Neutrophil (primary cell): ENCODE measurements at regions not wholly inside any gene's neighbourhood (a gene's known extent, or its start where the extent isn't known, plus 50 kb on each side); places are given as distances from the start of the nearest gene placed in this dataset.

Experiments used
- H3K27ac ChIP-seq: fragments of 200-600 bp; sonication (generic); 2 replicates; pipeline ENCODE4 v1.5.1; 2016; ENCODE audit warnings: mild to moderate bottlenecking, moderate library complexity
- H3K27me3 ChIP-seq: fragments of 200-600 bp; sonication (generic); 2 replicates; pipeline ENCODE4 v1.6.0; 2016; ENCODE audit warnings: mild to moderate bottlenecking
- H3K36me3 ChIP-seq: fragments of 200-600 bp; sonication (generic); 2 replicates; pipeline ENCODE4 v1.5.1; 2017
- H3K4me1 ChIP-seq, 2 experiments: fragments of 200-600 bp in 1 of 2; sonication (generic) in 1 of 2; 1 replicate in 1 of 2; 2 replicates in 1 of 2; pipeline versions ENCODE4 v1.5.1 to v1.6.1; 2013 to 2016; ENCODE audit warnings: low read depth in 1 of 2, low read length in 1 of 2, mild to moderate bottlenecking in 1 of 2, moderate library complexity in 1 of 2; ENCODE audit not compliant: control insufficient read depth in 1 of 2, insufficient read depth in 1 of 2
- H3K4me3 ChIP-seq, 2 experiments: fragments of 200-600 bp in 1 of 2; sonication (generic) in 1 of 2; 1 replicate in 1 of 2; 2 replicates in 1 of 2; pipeline ENCODE4 v1.5.1; 2013 to 2016; ENCODE audit warnings: low read depth in 1 of 2, low read length in 1 of 2, mild to moderate bottlenecking in 1 of 2, moderate library complexity in 1 of 2
- H3K9me3 ChIP-seq: fragments of 200-600 bp; sonication (generic); 2 replicates; pipeline ENCODE4 v1.5.1; 2016
- CTCF ChIP-seq: fragments of 200-600 bp; sonication (generic); IDR thresholded peaks from 2 replicates; pipeline ENCODE4 v1.5.1; 2016; ENCODE audit warnings: antibody characterized with exemption

GRCh38 chr9:79395228-79395627 is 176.5 kb upstream of the TLE4 start:
- no peak overlapping the region for H3K4me3 ChIP-seq

GRCh38 chr9:79395755-79396154 is 176.0 kb upstream of the TLE4 start:
- H3K27ac ChIP-seq: no peak overlapping the region
- H3K36me3 ChIP-seq: no peaks in the 10 kb centered on the region
- no peak for TF ChIP-seq CTCF
- H3K9me3 ChIP-seq: no peaks in the 10 kb centered on the region
- H3K4me1 ChIP-seq: no peaks in the 10 kb centered on the region
- no peaks in the 10 kb centered on the region for H3K27me3 ChIP-seq
- H3K4me3 ChIP-seq: no peak overlapping the region

More at GRCh38 chr9:79395228-79395627, 176.5 kb upstream of the TLE4 start:
- no peaks in the 10 kb centered on the region for H3K9me3 ChIP-seq
- TF ChIP-seq CTCF: no peak
- no peaks in the 10 kb centered on the region for H3K27me3 ChIP-seq
- no peak overlapping the region for H3K27ac ChIP-seq
- H3K4me1 ChIP-seq: no peaks in the 10 kb centered on the region
- H3K36me3 ChIP-seq: no peaks in the 10 kb centered on the region

- Histone ChIP-seq H3K36me3 (no peaks in the 10 kb centered on the region), H3K27ac (no peak overlapping the region), H3K4me3 (no peak overlapping the region), H3K27me3 (no peaks in the 10 kb centered on the region), H3K9me3 (no peaks in the 10 kb centered on the region), H3K4me1 (no peaks in the 10 kb centered on the region)
- no peak for TF ChIP-seq CTCF
Measured at GRCh38 chr9:79396168-79396567, 175.6 kb upstream of the TLE4 start.

- no peaks in the 10 kb centered on the region for H3K4me1 ChIP-seq
- no peaks in the 10 kb centered on the region for H3K9me3 ChIP-seq
- no peaks in the 10 kb centered on the region for H3K27me3 ChIP-seq
- H3K36me3 ChIP-seq: no peaks in the 10 kb centered on the region
- H3K27ac ChIP-seq: no peak overlapping the region
- no peak overlapping the region for H3K4me3 ChIP-seq
- no peak for TF ChIP-seq CTCF
Measured at GRCh38 chr9:79403495-79403894, 168.3 kb upstream of the TLE4 start.

- no peaks in the 10 kb centered on the region for H3K27me3 ChIP-seq
- no peak overlapping the region for H3K4me3 ChIP-seq
- H3K27ac ChIP-seq: no peak overlapping the region
- no peaks in the 10 kb centered on the region for H3K9me3 ChIP-seq
- TF ChIP-seq CTCF: no peak
- no peaks in the 10 kb centered on the region for H3K36me3 ChIP-seq
- no peaks in the 10 kb centered on the region for H3K4me1 ChIP-seq
Measured at GRCh38 chr9:79408200-79408599, 163.6 kb upstream of the TLE4 start.

- no peaks in the 10 kb centered on the region for H3K36me3 ChIP-seq
- no peaks in the 10 kb centered on the region for H3K9me3 ChIP-seq
- TF ChIP-seq CTCF: no peak
- H3K27me3 ChIP-seq: no peaks in the 10 kb centered on the region
- no peak overlapping the region for H3K27ac ChIP-seq
- H3K4me3 ChIP-seq: no peak overlapping the region
- H3K4me1 ChIP-seq: no peaks in the 10 kb centered on the region
Measured at GRCh38 chr9:79408617-79409016, 163.1 kb upstream of the TLE4 start.
